Vagina (tissue), 2 donors: ENCODE measurements at regions not wholly inside any gene's neighbourhood (a gene's known extent, or its start where the extent isn't known, plus 50 kb on each side); places are given as distances from the start of the nearest gene placed in this dataset.
A peak's percentile ranks its signal among the peaks of the same experiment; 100 is the strongest.

Experiments used
- DNase-seq, 2 donors: peaks; one replicate each; pipeline ENCODE4 v3.0.0-alpha.2; 2017; ENCODE audit errors: extremely low spot score in 2 of 2
- H3K27ac ChIP-seq: fragments of 200-600 bp; sonication (generic); one replicate; pipeline ENCODE4 v1.5.1; 2019
- H3K27me3 ChIP-seq: fragments of 200-600 bp; sonication (generic); one replicate; pipeline ENCODE4 v1.5.1; 2019
- H3K36me3 ChIP-seq, 2 donors: fragments of 200-600 bp; sonication (generic); one replicate each; pipeline ENCODE4 v1.5.1; 2017 to 2019
- H3K4me1 ChIP-seq: fragments of 200-600 bp; sonication (generic); one replicate; pipeline ENCODE4 v1.5.1; 2019
- H3K4me3 ChIP-seq, 2 donors: fragments of 200-600 bp; sonication (generic); 1 replicate in 1 of 2; 2 replicates in 1 of 2; pipeline ENCODE4 v1.5.1; 2016 to 2019
- H3K9me3 ChIP-seq: fragments of 200-600 bp; sonication (generic); one replicate; pipeline ENCODE4 v1.5.1; 2019
- CTCF ChIP-seq, 3 experiments: fragments of 450-650 bp in 2 of 3; fragments of 200-600 bp in 1 of 3; sonication (generic) in 1 of 3; IDR thresholded peaks; one replicate each; pipeline ENCODE4 v1.5.1; 2017 to 2019; ENCODE audit warnings: antibody characterized with exemption in 3 of 3, mild to moderate bottlenecking in 2 of 3, moderate library complexity in 2 of 3
- POLR2A ChIP-seq, 2 donors: fragments of 450-650 bp; IDR thresholded peaks; one replicate each; pipeline ENCODE4 v1.6.1; 2017; ENCODE audit warnings: antibody characterized with exemption in 2 of 2, mild to moderate bottlenecking in 2 of 2, moderate library complexity in 2 of 2
- POLR2AphosphoS5 ChIP-seq, 2 donors: sonication (generic); formaldehyde crosslinking; IDR thresholded peaks; one replicate each; pipeline ENCODE4 v1.9.0; 2017; ENCODE audit warnings: antibody characterized with exemption in 2 of 2, mild to moderate bottlenecking in 2 of 2, low read depth in 1 of 2; ENCODE audit not compliant: insufficient read depth in 1 of 2
- intact Hi-C: fragments of 100-400 bp; cut with DNase I; formaldehyde crosslinking; loops from one replicate; pipeline ENCODE4 v1.15.1; 2023

DNA sequence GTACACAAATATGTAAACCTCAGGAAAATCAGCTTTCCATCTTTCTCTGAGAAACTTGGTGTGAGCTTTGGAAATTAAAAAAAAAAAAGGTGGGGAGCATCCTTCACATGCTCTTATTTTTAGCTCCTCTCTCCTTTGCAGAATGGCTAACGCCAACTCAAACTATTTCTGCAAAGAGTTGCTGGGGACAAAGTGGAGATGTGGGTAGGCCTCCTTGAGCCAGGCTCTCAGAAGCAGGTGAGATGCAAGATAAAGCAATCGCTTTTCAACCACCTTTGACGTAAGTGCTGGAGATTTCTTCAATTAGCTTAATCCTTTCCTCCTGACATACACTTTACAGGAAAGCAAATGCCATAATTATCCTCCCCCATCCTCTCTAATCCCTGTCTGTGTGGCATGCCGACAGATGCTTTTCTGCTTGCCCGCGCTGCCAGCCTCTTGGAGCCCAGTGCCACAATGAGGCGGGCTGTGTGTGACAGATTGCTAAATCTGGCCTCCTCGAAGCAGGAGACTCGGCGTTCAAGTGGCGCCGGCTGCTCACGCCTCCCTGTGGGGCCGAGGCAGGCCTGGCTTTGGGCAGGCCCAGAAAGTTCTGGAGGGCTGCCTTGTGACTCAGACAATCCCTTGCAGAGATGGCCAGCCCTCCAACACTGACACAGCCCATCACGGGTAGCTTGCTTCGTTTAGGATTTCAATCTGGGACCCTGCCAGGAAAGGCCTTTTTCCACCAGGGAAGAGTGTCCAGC is 64.9 kb upstream of the SOD3 start:
- Histone ChIP-seq H3K4me3 (no peak overlapping the region), H3K36me3 (no peaks in the 10 kb centered on the region), H3K27ac (no peak overlapping the region), H3K4me1 (no peaks in the 10 kb centered on the region), H3K9me3 (no peaks in the 10 kb centered on the region), H3K27me3 (no peaks in the 10 kb centered on the region)
- intact Hi-C loops, result no loop called here
- no peak for TF ChIP-seq CTCF (IDR thresholded peaks at IDR 0.05)
- no peak for TF ChIP-seq POLR2A (IDR thresholded peaks at IDR 0.05)
- peak in 1 of 2 donors; percentile 46 for TF ChIP-seq POLR2AphosphoS5 (IDR thresholded peaks at IDR 0.05; ENCODE audit: insufficient read depth in 1 of 2, low read depth in 1 of 2)
- no peak for DNase-seq

- Histone ChIP-seq H3K4me1 (no peaks in the 10 kb centered on the region), H3K27ac (no peak overlapping the region), H3K27me3 (no peaks in the 10 kb centered on the region), H3K4me3 (no peak overlapping the region), H3K9me3 (no peaks in the 10 kb centered on the region), H3K36me3 (no peaks in the 10 kb centered on the region)
- intact Hi-C loops, result no loop called here
- no peak for DNase-seq
- TF ChIP-seq POLR2AphosphoS5 (IDR thresholded peaks at IDR 0.05; ENCODE audit: insufficient read depth in 1 of 2, low read depth in 1 of 2) (no peak), CTCF (IDR thresholded peaks at IDR 0.05) (no peak), POLR2A (IDR thresholded peaks at IDR 0.05) (no peak)
These were observed 63.9 kb upstream of the SOD3 start for GRCh38 chr4:24731448-24731847.

- peak in 1 of 2 donors; percentile 7 for DNase-seq
- intact Hi-C loops, result no loop called here
- peak overlapping the region; percentile 45 for H3K27ac ChIP-seq
- no peaks in the 10 kb centered on the region for H3K4me1 ChIP-seq
- H3K36me3 ChIP-seq, result no peaks in the 10 kb centered on the region
- H3K4me3 ChIP-seq, result no peak overlapping the region
- no peaks in the 10 kb centered on the region for H3K27me3 ChIP-seq
- TF ChIP-seq POLR2A (IDR thresholded peaks at IDR 0.05) (no peak), POLR2AphosphoS5 (IDR thresholded peaks at IDR 0.05; ENCODE audit: insufficient read depth in 1 of 2, low read depth in 1 of 2) (no peak), CTCF (IDR thresholded peaks at IDR 0.05) (no peak)
- no peaks in the 10 kb centered on the region for H3K9me3 ChIP-seq
These were observed 60.9 kb upstream of the SOD3 start for GRCh38 chr4:24734511-24734910.

DNA sequence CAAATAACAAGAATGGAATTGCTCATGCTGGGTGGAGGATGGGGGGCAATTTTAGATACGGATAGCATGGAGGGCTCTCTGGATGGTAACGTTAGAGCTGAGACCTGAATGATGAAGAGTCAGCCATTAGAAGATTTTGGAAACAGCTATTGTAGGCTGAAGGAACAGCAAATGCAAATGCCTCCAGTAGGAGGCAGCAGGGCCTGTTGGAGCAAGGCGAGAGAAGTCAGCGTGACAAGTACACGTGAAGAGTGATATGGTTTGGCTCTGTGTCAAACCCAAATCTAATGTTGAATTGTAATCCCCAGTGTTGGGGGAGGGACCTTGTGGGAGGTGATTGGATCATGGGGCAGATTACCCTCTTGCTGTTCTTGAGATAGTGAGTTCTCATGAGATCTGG is 59.3 kb upstream of the SOD3 start:
- Histone ChIP-seq H3K27ac (no peak overlapping the region), H3K36me3 (no peaks in the 10 kb centered on the region), H3K27me3 (no peaks in the 10 kb centered on the region), H3K9me3 (no peaks in the 10 kb centered on the region), H3K4me1 (no peaks in the 10 kb centered on the region), H3K4me3 (no peak overlapping the region)
- no peak for DNase-seq
- intact Hi-C loops, result no loop called here
- TF ChIP-seq POLR2AphosphoS5 (IDR thresholded peaks at IDR 0.05; ENCODE audit: insufficient read depth in 1 of 2, low read depth in 1 of 2), result no peak
- no peak for TF ChIP-seq CTCF (IDR thresholded peaks at IDR 0.05)
- no peak for TF ChIP-seq POLR2A (IDR thresholded peaks at IDR 0.05)

GRCh38 chr4:24741910-24742309 is 53.5 kb upstream of the SOD3 start:
- TF ChIP-seq POLR2A (IDR thresholded peaks at IDR 0.05) (no peak), POLR2AphosphoS5 (IDR thresholded peaks at IDR 0.05; ENCODE audit: insufficient read depth in 1 of 2, low read depth in 1 of 2) (no peak), CTCF (IDR thresholded peaks at IDR 0.05) (no peak)
- no peaks in the 10 kb centered on the region for H3K9me3 ChIP-seq
- H3K36me3 ChIP-seq, result no peaks in the 10 kb centered on the region
- DNase-seq, result no peak
- no peak overlapping the region for H3K27ac ChIP-seq
- H3K4me1 ChIP-seq, result no peaks in the 10 kb centered on the region
- no peak overlapping the region for H3K4me3 ChIP-seq
- intact Hi-C loops, result no loop called here
- H3K27me3 ChIP-seq, result no peaks in the 10 kb centered on the region
